GOT3 (cell line): ENCODE measurements at regions not wholly inside any gene's neighbourhood (a gene's known extent, or its start where the extent isn't known, plus 50 kb on each side); places are given as distances from the start of the nearest gene placed in this dataset.

Source experiments
- DNase-seq: peaks from one replicate; lab custom pipeline; 2025; ENCODE audit warnings: mixed read lengths; lab: John Stamatoyannopoulos, UW

- DNase-seq, result no peak
Observed at GRCh38 chrX:23540532-23540931, 126.8 kb upstream of the PRDX4 start.

GRCh38 chrX:23548164-23548563 is 119.1 kb upstream of the PRDX4 start:
- no peak for DNase-seq

- no peak for DNase-seq
Observed at GRCh38 chrX:23552303-23552702, 115.0 kb upstream of the PRDX4 start.

GRCh38 chrX:23554304-23554703 is 113.0 kb upstream of the PRDX4 start:
- no peak for DNase-seq

- no peak for DNase-seq
Observed at GRCh38 chrX:23557070-23557469, 110.2 kb upstream of the PRDX4 start.

- no peak for DNase-seq
Observed at GRCh38 chrX:23559975-23560374, 107.3 kb upstream of the PRDX4 start.

- no peak for DNase-seq
Observed at GRCh38 chrX:23570674-23571343, 96.5 kb upstream of the PRDX4 start.

- DNase-seq, result no peak
Observed at GRCh38 chrX:23575281-23575680, 92.0 kb upstream of the PRDX4 start.

GRCh38 chrX:23578079-23578478 is 89.2 kb upstream of the PRDX4 start:
- no peak for DNase-seq

GRCh38 chrX:23589496-23589895 is 77.8 kb upstream of the PRDX4 start:
- no peak for DNase-seq

- no peak for DNase-seq
Observed at GRCh38 chrX:23592741-23593140, 74.6 kb upstream of the PRDX4 start.

- DNase-seq, result no peak
Observed at GRCh38 chrX:23598575-23598974, 68.7 kb upstream of the PRDX4 start.

- no peak for DNase-seq
Observed at GRCh38 chrX:23603501-23603900, 63.8 kb upstream of the PRDX4 start.

GRCh38 chrX:23610495-23610894 is 56.8 kb upstream of the PRDX4 start:
- DNase-seq, result no peak

- no peak for DNase-seq
Observed at GRCh38 chrX:23612846-23613245, 54.4 kb upstream of the PRDX4 start.

GRCh38 chrX:23616361-23616760 is 50.9 kb upstream of the PRDX4 start:
- no peak for DNase-seq
